ENCODE measurements at regions not wholly inside any gene's neighbourhood (a gene's known extent, or its start where the extent isn't known, plus 50 kb on each side); places are given as distances from the start of the nearest gene placed in this dataset.

DNA sequence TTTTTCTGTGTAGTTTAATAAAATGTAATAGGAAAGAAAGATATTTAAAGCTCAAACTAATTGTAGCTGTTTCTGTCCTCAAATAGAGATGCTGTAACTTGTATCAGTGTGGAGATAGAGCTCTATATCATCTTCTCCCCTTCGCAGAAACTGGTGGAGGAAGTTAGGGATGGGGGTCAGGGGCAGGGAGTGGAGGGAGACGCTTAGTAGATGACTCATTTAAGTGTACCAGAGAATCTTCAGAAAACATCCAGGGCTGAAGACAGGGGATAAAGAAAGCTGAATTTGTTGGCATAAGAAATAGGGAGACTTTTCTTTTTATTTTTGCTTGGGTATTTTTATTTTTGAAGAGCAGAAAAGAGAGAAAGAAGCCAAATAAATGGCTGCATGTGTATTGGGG lies 282.6 kb upstream of the DPYD start:
- no peak for DNase-seq (ENCODE audit: low read depth)

DNA sequence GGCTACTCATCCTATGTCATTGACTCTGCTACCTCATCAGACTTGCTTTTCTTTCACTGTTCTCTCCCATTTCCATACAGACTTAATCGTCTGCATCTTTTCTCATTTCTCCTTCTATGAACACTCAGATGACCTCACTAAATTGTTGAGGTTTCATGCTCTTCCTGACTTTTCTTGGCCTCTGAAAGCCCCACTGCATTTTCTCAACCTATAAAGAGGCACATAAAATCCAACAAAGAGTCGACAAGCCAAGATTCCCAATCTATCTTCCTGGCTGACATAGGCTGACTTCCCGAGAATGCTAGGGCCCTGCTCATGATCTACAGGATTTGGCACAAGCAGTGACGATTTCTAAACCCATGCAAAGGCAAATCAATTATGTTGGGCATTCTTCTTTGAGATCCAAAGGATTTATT lies 280.8 kb upstream of the DPYD start:
- DNase-seq (ENCODE audit: low read depth), result no peak

DNA sequence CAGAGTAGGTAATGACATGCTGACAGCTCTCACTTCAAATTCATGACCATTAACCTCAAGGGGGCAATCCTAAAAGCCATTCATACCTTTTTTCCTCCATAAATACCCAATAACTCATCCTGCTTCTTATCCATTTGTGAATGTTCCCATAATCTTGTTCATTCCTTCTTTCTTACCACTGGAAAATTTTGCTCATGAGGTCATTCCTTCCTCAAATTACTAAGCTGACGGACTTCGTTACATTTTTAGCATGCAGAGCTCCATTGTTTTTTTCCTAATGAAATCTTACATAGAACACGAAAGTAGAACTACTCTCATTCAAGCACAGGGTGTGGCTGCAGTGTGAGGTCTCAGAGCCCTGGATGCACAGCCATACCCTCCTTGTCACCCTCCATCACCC lies 276.5 kb upstream of the DPYD start:
- DNase-seq (ENCODE audit: low read depth), result no peak

DNA sequence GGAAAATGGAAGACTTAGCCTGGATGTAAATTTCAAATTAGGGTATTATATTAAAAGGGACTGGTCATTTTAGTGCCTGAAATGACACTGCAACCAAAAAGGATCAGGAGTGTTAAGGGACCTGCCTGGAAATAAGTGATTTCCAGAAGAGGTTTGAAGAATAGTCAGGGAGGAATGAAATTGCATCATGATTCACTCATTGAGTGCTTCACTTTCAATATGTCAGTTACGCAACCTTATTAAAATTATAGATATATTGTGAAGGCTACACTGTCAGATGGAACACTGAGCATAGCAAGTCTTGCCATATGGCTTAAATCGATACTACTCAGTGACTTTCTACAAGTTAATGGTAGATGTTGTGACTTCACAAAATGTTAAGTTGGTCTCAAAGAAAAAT lies 275.2 kb upstream of the DPYD start:
- no peak for DNase-seq (ENCODE audit: low read depth)

DNA sequence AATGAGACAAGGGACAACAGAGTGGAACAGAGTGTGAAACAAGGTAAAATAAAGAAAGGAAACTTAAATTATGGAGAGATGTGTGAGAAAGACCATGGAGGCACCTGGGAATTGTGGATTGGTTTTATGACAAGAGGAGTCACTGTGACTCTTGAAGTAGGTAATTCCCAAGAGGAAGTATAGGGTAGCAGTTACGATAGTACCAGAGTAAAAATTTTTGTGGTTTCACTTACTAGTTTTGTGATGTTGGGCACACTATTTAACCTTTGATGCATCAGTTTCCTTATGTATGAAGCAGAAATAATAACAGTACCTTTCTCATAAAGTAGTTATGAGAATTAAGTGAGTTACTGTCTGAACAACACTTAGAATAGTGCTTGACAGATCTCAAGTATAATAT lies 267.9 kb upstream of the DPYD start:
- no peak for DNase-seq (ENCODE audit: low read depth)

DNA sequence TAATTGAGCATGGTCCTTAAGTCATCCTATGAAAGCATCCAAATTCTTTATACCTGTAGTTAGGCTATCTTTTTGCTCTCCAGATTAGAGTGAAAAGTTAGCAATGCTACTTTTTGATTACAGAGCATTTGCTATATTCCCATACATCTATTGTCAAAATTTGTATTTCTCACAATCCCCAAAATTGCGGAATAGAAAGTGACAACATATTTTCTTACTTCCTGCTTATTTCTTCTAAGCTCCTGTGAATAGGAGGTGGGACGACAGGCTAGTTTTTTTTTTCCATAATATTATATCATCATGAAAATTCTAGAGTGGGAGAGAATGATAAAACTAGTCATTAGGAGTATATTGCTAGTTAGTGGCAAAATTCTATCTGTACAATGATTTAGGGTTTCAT lies 264.0 kb upstream of the DPYD start:
- DNase-seq (ENCODE audit: low read depth), result no peak

DNA sequence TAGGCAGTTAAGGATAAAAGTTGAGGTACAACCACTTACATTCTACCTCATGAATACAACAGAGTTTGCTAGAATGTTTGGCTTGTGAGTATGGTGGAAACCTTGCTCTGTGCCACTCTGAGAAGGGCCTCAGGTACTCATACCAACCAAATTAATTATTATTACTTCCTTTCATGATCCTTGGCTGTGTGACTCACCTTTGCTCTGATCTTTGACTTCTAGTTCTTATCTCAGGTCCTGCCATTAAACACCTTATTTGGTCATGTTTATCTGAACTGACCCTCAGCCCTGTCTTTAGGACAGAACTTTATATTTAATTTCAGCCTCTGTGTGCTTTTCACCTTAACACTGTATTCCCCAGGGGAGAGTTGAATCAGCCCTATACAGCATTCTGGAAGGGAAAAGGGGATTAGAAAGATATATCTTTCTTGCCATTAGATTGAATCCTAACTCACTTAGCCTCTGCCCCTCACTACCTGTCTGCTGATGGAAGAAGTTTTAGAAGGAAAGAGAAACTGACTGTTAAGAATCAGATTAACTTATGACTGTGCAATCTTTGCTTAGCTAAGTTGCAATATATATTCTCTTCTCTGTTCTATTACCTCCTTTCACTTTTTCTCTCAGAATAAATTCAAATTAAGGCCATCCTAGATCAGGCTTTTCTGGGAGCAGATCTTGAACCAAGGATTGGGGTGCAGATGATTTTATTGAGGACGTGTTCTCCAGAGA lies 260.4 kb upstream of the DPYD start:
- DNase-seq (ENCODE audit: low read depth), result no peak

DNA sequence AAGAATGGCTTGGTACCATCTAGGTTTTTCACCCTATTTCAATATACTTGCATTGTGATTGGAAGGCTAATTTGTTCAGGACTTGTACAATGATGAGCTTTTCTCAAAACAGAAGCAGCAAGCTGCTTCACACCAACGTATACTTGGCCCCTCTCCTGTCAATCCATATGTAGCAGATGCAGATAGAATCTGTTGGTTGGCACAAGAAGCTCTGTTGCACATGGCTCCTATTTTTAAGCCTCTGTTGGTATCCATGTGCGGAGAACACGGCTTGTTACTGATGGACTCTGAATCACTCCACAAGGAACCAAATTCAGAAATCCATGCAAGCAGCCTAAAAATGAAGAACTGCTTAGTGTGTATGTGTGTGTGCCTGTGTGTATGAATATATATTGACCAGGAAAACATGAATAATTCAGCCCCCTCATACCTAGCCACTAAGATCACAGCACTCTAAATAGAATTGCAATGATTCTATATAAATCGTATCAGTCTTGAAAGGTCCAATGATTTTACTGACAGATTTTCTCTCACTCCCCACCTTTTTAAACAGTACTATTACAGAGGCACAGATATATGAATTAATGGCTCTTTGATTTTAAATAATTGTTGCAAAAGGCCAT lies 258.4 kb upstream of the DPYD start:
- DNase-seq (ENCODE audit: low read depth), result no peak

DNA sequence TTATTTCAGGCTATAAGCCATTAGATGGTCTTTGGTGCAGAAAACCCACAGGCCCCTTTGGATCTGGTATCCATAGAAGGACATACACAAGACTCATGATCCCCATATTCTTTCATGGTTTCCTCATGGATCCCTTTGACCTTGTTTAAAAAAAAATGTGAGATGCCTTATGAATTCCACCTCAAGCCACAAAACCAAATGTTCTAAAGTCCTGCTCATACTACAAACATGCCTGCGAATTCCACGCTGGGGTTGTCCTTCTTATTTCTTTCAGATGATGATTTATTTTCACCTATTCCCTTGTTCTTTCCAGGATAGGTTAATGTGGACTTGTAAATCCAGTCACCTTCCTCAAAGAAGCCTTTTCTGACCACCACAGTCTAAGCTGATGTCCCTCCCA lies 256.9 kb upstream of the DPYD start:
- DNase-seq (ENCODE audit: low read depth), result no peak

DNA sequence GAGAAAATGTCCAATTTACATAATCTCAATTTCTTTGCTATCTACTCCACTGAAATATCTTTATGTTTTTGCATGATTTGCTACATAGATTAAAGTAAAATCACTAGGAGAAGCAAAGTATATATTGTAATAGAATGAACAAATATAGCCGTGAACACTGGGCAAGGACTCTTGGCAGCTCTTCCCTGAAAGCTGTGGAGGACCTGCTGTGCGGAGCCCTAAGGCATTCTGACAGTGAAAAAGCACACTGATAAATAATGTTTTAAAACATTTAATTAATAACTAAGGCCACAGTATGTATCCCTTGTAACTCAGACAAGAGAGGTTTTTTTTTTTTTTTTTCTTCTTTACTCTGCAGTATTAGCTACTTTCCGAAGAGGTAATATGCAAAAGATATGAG lies 256.1 kb upstream of the DPYD start:
- DNase-seq (ENCODE audit: low read depth), result no peak

DNA sequence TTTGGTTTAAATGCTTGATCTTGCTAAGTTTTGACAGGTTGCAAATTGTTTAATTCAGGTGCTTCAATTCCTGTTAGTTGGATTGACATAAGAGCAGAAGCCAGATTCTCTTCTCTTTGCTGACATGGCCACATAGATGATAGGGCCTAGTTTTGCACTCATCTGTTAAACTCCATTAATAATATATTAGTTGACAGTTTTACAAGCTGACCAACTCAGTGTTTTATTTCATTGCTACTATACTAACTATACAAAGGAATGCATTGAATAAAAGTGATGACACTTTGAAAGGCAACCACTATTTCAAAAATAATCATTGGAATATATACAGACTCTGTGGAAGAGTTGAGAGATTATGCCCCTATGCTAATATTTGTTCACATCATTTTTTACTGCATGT lies 255.6 kb upstream of the DPYD start:
- DNase-seq (ENCODE audit: low read depth), result no peak

DNA sequence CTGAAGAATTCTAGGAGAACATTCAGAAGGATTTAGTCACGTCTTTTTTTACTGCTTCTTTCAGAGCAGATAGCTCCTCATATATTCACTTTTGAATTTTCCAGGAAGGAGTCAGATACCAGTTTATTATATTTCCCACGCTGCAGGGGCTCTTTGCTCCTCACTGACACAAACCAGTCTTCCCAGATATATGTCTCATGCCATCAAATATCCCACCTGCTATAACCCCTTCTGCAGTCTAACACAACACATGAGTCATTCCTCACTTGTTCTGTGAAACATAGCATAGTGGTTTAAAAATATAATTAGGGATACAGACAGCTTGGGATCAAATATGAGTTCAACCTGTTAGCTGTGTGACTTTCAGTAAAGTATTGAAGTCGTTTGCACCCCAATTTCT lies 251.7 kb upstream of the DPYD start:
- no peak for DNase-seq (ENCODE audit: low read depth)

DNA sequence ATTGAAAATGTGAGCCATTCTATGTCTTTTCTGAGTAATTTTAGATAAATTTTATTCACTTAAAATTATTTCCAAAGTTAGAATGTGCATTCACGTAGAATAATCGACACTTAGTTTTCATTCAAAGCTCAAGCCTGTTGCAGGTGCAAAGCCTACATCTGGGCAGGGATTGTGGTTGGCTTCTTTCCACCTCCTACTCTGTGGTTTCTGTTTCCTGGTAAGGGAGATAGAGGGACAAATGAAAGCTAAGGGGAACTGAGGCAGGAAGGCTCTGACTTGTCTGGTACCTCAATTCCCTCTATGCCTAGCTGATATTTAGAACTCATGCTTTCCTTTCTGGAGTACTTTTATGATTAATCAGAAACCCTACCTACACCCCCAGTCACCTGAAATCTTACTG lies 251.2 kb upstream of the DPYD start:
- no peak for DNase-seq (ENCODE audit: low read depth)

DNA sequence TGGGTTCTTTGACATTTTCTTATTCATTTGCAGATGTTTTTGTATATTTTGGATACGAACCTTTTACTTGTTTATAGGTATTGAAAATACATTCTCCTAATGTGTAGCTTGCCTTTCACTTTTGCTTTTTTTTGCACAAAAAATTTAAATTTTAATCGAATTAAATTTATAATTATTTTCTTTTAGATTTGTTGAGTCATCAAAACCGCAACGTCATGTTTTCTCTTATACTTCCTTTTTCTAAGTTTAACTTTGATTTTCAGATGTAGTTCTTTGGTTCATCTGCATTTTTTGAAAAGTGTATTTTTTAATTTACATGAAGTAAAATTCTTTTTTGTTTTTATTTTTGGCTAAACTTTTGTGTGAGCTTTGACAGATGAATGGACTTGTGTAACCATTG lies 243.7 kb upstream of the DPYD start:
- no peak for DNase-seq (ENCODE audit: low read depth)

DNA sequence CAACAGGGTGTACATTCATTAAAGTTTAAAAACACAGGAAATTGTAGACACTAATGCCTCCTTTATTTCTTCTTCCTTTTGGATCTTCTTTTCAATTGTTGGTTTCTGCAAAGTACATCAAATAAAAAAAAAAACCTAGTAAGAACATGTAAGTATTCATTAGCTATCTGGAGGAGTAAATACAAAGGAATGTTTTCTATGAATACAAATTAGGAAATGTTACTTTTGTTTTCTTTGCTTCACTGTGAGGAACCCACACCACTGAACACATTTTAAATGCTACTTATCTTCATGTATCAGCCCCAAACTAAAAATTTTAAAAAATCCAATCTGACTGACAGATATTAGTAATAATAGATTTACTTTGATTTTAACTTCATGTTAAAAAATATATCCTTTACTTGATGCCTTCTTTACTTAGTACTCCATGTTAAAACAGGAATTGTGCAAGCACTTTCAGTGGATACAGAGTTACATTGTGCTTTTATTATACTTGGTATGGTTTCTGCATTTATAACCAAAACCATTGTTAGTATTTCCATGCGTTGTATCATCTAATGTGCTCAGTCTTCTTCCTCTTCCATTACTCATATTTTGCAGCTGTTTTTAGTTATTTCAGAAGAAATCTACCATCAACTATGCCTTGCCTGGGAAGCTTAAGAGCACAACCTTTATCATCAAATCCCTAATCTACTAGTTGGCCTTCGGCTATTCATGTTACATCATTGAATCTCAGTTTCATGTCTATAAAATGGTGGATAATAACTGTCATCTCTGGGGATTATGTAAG lies 236.9 kb upstream of the DPYD start:
- DNase-seq (ENCODE audit: low read depth), result no peak

DNA sequence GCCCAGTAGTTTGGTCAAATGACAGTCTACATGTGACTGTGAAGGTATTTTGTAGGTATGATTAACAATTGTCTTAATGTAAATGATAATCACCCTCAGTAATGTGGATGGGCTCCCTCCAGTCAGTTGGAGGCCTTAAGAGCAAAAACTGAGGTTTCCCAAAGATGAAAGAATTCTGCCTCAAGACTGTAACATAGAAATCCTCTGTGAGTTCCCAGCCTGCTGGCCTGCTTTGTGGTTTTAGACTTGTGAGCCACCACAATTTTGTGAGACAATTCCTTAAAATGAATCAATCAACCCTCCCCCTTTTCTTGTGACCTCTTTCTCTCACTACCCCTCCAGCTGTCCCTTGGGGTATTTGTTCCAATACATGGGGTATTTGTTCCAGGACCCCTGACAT lies 226.4 kb upstream of the DPYD start:
- no peak for DNase-seq (ENCODE audit: low read depth)

DNA sequence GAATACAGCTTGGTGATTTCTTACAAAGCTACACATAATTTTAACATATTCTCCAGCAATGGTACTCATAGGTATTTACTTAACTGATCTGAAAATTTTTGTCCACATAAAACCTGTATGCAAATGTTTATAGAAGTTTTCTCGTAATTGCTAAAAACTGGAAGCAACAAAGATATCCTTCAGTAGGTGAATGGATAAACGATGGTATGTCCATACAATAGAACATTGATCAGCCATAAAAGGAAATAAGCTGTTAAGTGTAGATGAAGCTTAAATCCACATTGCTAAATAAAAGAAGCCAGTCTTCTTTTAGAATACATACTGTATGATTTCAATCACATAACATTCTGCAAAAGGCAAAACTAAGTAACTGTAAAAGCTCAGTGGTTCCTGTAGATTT lies 224.8 kb upstream of the DPYD start:
- DNase-seq (ENCODE audit: low read depth), result no peak

DNA sequence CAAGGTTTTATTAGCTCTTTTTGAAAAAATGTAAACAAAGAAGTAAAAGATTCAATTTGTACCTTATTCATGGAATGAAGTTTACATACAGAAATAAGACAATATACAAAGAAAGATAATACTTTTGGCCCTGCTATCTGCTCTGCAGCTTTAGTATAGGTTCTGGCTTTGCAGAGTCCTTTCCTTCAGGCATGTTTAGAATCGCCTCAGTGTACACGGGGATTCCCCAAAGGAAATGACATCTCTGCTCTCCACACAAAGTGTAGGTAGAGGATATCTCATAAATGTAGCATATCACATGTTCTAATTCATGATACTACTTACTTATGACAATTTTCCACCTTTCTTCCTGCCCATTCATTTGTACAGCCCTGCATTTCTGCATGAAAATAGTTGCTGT lies 222.6 kb upstream of the DPYD start:
- no peak for DNase-seq (ENCODE audit: low read depth)

DNA sequence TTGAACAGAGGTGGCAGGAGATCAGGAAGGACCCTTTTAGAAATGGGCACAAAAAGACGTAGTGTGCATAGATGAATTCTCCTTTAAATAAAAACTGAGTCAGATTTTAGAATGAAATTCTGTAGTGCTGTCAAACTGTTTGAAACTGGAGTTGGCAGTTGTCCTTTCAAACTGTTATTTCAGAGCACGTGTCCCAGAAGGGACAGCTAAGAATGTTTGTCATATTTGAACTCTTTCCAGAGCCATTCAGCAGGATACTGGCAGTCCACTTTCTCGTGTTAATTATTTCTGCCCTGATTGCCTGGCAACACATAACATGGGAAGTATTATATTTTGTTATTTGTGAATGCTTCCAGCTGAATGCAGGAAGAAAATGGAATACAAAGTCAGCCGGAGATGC lies 212.3 kb upstream of the DPYD start:
- no peak for DNase-seq (ENCODE audit: low read depth)

DNA sequence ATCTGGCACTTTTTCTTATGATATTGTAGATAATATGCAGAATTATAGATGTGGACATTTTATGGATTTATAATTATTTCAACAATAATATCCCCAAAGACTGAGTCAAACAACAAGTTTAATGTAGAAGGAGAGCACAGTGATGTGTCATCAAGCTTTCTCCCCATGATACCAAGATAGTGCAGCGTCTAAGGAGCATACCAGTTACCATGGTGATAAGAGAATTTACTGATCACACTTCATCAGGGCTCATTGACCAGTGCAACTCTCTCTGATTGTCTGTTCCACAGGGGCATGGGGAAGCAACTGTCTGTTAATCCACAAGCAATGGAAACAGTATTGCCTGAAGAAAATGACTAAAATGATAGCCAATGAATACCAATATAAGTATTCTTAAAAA lies 209.6 kb upstream of the DPYD start:
- DNase-seq (ENCODE audit: low read depth), result no peak

DNA sequence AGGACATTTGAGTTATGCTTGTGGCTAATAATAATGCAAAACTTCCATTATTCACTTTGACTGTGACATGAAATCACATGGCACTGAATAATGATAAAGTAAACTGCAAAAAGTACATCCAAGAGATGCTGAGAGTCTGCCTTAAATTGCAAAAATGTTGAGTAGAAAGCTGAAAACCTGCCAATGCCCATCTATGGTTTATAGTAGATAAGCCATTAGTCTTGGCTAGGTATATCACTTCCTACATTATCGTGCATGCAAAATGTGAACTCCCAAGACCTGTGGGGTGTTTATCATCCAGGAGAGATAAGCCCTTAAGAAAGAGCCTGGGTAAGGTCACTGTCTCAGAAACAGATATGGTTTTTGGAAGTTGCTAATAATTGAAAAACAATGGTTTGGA lies 208.7 kb upstream of the DPYD start:
- DNase-seq (ENCODE audit: low read depth), result no peak

DNA sequence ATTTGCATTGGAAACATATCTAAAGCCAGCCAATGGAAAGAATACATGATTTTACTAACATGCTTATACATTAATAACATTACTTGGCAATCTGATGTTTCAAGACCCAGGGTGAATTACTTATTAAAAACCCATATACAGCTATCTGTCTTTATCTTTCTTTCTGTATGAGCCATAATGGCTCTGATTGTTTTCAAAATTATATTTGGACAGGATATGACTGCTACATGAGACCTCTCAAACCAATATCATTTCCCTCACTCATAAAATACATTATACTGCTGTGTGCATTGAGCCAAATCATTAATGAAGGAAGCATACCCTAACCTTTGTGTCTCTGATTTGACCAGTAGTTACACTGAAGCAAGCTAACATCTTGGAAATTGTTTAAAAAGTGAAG lies 205.9 kb upstream of the DPYD start:
- no peak for DNase-seq (ENCODE audit: low read depth)

DNA sequence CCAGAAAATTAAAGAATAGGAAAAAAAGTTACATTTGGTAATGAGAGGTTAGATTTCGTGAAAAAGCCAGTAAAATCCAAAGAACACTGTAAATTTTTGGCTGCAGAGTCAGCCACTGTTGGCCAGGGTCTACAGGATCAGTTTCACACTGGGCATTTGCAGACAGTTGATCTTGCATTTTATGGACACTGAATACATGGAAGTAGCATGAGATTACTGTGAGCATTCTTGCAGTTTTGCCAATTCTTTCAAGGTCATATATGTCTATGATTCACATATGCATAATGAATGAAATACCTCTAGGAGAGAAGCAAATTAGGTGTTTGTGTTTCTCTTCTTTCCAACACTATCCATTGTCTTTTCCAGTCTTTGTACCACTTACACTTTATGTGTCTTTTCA lies 200.8 kb upstream of the DPYD start:
- DNase-seq (ENCODE audit: low read depth), result no peak

DNA sequence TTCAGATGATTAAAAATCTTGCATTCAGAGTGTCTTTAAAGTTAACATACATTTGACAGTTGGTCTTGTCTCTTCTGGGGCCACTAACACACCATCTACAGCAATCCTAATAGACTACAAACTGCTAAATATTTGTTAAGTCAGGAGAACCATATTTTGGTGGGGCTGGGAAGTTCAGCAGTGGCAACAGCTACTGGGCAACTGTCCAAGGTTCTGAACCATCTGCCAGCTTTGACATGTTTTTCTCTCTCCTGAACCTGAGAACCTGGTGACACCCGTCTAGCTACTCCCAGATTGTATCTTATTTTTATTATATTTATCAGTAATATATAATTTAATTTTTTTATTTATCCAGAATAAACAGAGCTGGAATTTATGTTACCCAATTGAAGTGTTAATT lies 199.0 kb upstream of the DPYD start:
- no peak for DNase-seq (ENCODE audit: low read depth)
